GM21390 (cell line): ENCODE measurements at regions not wholly inside any gene's neighbourhood (a gene's known extent, or its start where the extent isn't known, plus 50 kb on each side); places are given as distances from the start of the nearest gene placed in this dataset.

ENCODE experiments used
- ATAC-seq: cut with Tn5 transposase; IDR thresholded peaks from one replicate; pipeline ENCODE4 v1.9.1; 2021; ENCODE audit not compliant: unreplicated experiment

DNA sequence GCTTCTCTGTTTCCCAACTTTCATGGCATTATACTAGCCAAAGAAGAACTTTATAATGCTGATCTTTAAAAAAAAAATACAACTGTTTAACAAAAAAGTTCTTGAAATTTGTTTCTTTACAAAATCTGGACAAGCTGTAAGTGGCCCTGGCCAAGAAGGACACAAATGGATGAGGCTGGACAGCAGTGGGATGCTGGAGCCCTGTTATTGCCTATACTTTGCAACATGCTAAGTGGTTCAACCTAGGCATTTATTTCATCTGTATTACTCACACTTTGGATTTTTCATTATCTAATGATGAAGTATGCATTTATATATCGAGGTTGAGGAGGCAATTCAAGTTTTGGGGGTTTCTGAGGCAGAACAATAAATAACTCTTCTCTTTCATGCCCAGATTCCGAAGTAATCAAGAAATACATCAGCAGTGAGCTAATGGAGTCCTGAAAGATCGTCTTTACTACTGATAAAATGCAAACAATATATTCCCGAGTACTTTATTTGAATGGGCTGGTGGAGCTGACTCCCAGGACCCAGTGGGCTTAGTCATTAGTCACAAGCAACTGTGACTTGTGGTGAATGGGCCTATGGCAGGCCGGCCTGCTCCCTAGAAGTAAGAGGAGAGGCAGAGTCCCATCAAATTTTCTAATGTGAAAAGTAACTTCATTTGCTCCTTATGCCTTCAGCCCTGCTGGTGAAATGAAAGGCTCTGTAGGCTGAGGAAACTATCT lies 177.3 kb upstream of the DPH6 start:
- no peak for ATAC-seq

DNA sequence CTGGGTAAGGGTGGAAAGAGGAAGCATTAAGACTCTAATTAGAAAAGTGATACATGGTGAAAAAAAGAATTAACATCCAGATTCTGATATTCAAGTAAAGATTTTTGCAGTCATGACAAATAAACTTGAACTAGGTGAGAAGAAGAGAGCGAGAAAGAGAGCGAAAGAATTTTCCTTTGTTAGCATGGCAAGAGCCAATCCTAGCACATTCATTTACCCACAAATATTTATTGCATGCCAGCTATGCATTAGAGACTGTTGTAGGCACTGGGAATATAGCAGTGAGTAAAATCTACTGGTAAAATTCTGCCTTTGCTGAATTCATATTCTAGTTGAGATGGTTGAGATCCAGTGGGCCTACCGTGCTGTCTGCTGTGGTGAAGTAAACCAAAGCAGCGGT lies 177.9 kb upstream of the DPH6 start:
- ATAC-seq, result no peak

DNA sequence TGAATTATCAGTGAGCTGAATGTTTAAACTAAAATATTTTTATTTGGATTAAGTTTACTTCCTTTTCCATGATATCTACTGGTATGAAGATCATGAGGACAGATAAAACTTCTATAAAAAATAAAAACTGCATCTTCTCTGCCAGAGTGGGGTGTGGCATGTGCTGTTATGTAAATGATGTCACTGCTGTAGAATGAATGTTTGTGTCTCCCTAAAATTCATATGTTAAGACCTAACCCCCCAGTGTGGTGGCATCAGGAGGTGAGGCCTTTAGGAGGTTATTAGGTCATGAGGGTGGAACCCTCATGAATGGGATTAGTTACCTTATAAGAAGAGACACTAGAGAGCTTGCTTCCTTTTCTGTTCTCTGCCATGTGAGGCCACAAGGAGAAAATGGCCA lies 178.7 kb upstream of the DPH6 start:
- no peak for ATAC-seq

DNA sequence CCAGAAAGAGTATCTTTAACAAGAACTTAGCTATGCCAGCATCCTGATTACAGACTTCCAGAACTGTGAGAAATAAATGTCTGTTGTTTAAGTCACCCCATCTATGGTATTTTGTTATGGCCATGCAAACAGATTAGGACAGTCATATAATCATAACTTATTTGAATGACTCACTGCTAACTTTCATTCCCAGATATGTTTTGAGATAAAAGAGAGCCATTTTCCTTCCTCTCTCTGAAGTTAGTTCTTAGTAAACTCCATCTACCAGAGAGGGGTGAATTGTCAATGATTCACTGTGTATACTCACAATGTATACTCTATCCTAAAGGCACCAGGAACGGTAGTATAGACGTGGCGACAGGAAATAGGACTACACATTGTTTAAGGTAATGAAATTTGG lies 179.4 kb upstream of the DPH6 start:
- no peak for ATAC-seq

DNA sequence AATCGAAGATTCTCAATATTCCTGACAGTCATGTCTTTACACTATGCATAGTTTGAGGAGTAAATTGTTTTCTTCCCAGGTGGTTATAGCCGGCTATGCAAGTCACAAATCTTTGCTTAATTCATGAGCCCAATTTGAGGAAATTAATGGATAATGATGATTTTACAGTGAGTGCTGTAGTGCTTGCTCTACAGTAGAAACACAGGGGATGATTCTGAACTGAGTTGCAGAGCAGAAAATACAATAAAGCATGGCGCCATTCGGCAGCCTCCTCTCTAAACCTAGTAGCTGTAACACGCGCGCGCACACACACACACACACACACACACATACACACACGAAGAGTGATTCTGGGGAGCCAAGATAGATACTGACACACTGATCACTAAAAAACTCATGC lies 181.7 kb upstream of the DPH6 start:
- no peak for ATAC-seq

DNA sequence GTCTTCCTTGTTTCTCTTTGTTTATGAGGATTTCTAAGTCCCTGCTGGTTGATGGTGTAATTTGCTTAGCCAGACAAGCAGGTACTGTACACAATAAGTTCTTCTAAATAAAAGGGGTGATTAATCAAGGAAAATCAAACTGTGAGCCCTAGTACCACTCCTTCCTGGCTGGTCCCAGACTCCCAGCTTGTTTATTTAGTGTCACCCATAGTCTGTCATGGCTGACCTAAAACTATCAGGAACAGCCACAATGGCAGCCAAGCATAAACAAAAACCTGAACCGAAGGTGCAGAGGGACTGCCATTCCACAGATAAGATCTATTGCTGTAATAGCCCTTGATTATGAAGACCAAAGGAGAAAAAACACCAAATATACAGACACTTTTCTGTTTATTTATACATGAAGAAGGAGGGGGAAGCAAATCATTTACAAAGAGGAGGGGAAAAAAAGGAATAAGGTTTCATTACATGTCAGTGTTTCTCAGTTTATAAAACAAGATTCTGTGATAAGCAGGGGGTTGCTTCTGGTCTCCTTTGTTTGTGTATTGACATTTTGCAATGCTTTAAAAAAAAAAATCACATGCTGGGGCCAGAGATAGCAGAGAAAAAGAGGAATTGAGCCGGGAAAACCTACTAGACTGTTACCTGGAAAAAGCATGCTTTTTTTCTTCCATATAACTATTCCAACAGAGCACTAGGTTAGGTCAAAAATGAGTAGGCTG lies 182.4 kb upstream of the DPH6 start:
- no peak for ATAC-seq

DNA sequence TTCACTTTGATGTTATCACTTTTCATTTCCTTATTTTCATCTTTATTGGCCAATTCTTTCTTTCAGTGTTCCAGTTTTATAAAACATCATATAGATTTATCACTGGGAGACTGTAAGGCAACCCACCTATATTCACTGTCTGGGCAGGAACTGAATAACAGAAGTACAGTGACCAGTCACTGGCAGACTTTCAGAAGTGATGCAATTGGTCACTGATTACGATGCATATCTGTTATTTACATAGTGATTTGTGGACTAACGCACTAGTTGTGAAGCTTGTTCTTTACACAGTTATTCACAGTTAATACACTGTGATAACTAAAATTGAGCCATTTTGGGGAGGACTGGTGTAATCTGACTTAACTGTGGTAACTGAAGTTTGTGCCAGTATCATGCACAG lies 190.2 kb upstream of the DPH6 start:
- no peak for ATAC-seq

DNA sequence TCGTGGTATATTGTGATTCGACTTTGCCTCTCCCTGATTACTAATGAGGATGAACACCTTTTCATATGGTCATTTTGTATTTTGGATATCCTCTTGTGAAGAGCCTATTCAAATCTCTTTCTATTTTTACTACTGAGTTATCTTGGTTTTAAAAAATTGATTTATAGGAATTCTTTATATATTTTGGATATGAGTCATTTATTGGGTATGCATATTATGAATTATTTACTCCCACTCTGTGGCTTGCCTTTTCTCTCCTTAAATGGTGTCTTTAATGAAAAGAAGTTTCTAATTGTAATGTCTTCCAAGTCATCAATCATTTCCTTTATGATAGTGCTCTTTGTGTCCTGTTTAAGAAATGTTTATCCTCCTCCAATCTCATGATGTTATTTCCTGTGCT lies 191.5 kb upstream of the DPH6 start:
- no peak for ATAC-seq

DNA sequence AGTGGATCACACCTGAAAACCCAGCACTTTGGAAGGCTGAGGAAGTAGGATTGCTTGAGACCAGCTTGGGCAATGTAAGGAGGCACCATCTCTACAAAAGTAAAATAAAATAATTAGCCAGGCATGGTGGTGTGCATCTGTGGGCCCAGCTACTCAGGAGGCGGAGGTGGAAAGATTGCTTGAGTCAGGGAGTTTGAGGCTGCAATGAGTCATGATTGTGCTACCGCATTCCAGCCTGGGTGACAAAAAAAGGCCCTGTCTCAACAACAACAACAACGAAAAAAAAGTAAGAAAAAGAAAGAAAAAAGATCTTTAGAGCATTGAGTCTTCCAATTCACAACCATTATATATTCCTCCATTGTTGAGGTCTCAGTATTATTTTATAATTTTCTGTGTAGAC lies 192.4 kb upstream of the DPH6 start:
- ATAC-seq, result no peak

DNA sequence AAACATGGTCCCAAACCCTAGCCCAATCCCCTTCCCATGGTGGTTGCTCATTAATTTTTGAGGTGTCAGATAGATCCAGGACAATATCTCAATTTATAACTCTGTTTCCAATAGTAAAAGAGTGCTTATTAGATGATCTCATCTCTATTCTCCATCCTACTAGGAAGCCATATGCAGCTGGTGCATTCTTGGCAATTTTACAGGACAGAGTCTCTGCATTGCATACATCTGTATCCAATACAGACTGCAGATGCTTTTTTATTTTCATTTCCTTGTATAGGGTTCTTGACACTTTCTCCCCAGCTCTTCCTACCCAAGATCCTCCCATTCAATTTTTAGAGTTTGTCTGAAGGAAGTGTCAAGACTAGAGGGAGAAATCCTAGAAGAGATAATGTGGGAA lies 194.8 kb upstream of the DPH6 start:
- ATAC-seq, result no peak

DNA sequence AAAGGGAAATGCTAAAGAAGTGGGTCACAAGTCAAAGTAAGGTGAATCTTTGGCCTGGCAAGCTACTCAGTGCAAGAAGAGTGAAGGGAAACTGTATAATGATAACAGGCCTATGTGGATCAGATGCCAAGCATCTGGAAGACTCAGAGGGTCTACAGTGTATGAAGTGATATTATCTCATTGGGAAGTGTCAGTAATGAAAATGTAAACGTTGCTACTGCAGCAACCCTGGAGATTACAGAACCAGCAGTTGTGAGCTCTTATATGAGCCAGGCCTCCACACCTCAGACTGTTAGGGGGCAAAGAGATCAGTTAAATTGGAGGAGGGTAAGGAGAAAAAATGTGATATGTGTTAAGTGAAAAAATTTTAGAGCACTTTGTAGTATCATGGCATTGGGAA lies 195.4 kb upstream of the DPH6 start:
- no peak for ATAC-seq

DNA sequence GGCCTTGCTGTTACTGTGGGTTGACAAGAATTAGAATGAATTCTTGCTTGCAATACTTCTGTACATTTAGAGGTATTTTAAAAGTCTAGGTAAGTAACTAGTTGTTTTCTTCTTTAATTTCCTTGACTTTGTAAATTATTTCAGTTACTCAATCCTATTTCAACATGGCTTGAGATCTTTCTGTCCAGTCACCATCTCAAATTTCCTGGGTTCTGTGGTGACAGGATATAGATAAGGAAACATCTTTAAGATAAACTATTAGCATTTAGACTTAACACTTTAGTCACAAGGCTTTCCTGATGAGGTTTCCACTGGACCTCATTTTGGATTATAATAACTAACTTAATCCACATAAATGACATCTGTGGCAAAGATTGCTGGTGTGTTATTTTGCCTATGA lies 195.9 kb upstream of the DPH6 start:
- ATAC-seq, result no peak

DNA sequence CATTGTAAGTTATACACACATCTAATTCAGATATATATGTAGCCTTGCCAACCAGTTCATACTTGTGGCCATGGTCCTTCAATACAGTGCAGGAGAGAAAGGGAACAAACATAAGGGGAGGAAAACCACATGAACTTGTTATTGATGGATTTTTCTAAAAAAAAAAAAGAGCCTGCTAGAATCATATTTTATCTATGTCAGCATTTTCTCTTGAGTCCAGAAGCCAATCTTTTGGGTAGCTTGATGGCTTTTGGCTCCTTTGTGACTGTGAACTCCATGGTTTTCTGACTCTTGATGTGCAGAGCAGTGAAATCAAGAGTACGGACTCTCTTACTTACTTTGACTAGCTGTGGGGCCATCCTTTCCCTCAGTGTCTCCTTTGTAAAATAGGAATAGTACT lies 197.4 kb upstream of the DPH6 start:
- ATAC-seq, result no peak

DNA sequence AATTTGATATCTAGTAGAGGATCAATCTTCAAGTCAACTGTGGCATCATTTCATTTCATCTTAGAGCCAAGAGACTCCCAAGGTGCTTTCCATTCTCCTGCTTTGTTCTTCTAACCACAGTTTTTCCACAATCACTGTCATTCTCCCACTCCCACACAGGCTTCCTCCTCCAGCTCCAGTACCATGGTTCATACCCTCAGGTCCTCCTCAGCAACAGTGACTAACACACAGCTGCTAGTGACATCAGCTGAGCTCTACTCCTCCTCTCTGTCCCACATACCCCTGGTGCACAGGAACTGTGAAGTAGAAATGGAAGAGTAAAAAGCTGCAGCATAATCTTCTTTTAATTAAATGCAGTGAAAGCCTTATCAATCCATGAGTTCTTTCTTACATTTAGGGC lies 200.2 kb upstream of the DPH6 start:
- ATAC-seq, result no peak

DNA sequence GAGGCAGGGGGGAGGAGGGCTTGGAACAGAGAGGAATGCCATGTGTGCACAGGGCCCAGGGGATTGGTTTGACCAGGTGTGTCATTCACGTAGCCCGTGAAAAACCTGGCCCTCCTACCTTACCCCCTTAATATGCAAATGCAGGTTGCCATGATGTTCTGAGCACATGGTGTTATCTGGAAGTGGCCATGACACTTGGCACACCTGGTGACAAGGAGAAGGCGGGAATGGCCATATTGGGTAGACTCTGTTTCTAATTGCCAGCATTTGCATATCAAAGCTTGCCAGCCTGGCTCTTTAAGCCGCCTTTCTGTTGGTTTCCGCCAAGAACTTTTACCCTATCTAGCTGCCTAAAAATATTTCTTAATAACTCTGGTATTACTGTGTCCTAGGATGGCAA lies 202.1 kb upstream of the DPH6 start:
- ATAC-seq, result no peak

DNA sequence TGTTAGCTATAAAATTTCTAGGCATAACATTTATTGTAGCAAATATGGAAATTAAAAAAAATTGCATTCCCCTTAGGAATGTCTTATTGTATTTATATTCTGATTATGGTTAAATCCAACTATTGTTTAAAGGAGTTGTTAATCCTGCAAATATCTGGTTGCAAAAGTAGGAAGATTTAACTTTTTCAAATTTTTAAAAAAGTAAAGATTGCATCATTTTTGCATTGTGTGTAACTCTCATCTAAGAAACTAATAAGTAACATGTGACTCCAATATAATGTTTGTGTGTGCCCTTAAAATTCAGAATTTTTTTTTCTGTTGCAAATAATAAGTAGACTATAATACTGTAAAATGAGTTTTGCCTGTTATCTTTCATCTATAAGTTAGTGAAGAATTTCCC lies 204.1 kb upstream of the DPH6 start:
- no peak for ATAC-seq

DNA sequence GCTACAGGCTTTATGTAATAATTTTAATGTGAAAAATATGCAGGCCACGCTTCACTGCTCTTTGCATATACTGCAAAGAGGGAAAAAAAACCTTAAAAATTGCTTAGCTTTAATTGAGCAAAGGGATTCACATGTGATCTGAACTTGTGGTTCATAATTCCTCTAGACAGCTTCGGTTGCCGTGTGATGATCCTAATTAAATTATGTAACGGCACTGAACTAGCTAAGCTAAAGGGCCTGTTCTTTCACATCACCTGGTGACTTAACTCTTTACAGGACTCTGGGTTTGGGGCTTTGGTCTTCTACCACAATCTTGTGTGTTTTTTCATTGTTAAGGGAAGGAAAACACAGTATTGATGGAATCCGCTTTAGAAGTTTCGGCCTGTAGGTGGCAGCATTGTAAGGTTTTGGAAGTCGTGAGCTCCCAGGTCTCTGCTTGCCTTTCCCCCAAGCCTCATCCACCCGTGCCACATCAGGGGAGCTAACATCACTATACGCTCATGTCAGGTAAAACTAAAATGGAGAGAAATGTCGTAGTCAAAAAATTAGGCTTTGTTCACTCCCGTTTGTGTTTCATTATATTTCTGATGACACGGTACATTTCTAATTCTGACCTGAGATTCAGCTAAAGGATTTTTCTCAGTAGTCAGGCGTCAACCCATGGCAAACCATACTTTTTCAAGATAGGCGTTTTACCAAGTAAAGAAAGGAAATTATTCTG lies 205.6 kb upstream of the DPH6 start:
- ATAC-seq, result peak; percentile 92

DNA sequence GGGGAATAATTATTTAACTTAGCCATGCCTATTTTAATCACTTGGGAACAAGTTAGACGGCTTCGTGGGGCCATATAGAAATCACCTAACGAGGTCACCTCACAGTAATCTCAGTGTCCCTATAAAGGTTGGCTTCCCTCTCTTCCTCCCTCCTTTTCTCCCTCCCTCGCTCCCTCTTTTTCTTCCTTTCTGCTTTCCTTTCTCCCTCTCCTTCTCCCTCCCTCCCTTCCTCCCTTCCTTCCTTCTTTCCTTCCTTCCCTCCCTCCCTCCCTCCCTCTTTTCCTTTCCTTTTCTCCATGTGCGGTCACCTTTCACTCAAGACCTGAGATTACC lies 206.1 kb upstream of the DPH6 start:
- no peak for ATAC-seq

DNA sequence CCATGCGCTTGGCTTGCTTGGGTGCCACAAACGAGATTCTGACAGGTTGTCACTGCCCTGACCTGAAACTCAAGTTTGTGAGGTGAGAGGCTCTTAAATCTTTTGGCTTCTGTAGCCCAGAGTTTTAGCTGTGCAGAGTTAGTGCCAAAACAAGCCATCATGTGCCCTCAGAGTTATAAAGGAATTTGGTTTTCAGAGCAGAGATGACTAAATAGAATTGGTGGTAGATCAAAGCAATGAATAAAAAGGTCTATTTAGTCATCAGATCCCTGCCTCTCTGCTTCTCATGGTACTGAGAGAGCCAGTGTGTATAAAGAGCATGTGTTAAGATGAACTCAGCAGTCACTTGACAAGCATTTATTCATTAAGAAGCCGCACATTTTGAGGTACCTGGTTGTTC lies 207.5 kb upstream of the DPH6 start:
- ATAC-seq, result no peak

DNA sequence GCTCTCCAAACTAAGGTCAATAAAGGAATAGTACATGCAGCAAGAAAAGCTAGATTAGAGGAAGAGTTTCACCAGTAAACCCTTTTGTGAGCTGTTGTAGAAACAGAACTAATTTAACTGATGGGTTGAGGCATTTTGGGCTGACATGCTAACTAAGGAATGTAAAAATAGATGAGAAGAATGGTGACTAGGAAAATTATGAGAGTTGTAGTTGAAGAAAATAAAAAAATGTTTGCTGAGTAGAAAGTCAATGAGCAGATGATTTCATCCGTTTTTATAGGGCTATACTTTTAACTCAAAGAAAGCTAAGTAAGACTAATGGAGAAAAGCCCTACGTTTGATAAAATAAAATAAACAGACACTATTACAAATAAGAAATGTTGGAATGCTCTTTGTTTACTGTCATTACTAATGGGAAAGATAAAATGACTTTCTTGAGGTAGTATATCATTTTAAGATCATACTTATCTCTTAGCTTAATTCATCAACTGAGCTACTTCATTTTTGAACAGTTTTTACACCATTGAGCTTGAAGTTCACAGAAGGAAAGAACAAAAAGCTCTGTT lies 209.4 kb upstream of the DPH6 start:
- ATAC-seq, result no peak

DNA sequence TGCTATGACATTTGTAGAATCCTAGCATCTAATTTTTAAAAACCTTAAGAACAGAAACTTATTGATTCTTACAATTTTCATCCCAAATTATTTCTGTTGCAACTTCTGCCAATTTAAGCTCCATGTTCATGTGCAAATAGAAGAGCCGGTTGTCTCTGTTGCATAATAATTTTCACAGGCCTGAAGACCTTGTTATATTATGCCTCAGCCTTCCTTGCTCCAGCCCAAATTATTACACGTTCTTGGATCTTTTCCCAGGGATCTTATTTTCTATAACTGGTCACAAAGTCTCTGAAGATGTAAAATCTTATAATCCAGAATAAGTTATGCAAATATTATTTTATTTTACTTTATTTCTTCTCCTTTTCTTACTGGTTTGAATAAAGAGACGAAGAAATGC lies 210.7 kb upstream of the DPH6 start:
- no peak for ATAC-seq

DNA sequence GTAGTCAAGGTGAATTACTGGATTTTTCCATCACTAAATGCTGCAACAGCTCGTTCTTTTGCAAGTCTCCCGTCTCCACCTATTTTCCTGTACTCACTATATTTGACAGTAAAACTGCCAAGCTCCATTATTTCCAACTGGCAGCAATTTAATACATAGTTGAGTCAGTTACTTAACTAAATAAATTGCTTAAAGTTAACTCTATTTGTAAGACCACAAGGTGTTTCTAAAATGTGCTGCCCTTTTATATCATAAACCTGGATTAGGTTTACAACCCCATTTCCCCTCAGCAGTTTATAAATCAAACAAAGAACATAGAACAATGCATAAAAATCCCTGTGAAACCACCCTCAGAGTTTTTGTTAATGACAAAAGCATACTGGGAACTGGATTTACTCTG lies 211.4 kb upstream of the DPH6 start:
- ATAC-seq, result no peak
